Ovary (tissue), 7 donors: ENCODE measurements at regions not wholly inside any gene's neighbourhood (a gene's known extent, or its start where the extent isn't known, plus 50 kb on each side); places are given as distances from the start of the nearest gene placed in this dataset.

Experiments used
- DNase-seq, 5 donors: peaks; one replicate each; pipeline ENCODE4 v3.0.0-alpha.2; 2019 to 2020
- H3K27ac ChIP-seq, 2 donors: fragments of 200-600 bp; one replicate each; pipeline versions ENCODE4 v1.5.1 to v1.8.0; 2019 to 2022
- H3K27me3 ChIP-seq: fragments of 200-600 bp; one replicate; pipeline ENCODE4 v1.8.0; 2022
- H3K36me3 ChIP-seq: fragments of 200-600 bp; sonication (generic); one replicate; pipeline ENCODE4 v1.5.1; 2019
- H3K4me1 ChIP-seq: one replicate; pipeline ENCODE4 v1.8.1; 2013; ENCODE audit warnings: mild to moderate bottlenecking, moderate library complexity; ENCODE audit not compliant: insufficient read depth
- H3K4me3 ChIP-seq: fragments of 200-600 bp; sonication (generic); one replicate; pipeline ENCODE4 v1.5.1; 2017
- H3K9me3 ChIP-seq, 2 donors: fragments of 200-600 bp in 1 of 2; sonication (generic) in 1 of 2; one replicate each; pipeline versions ENCODE4 v1.5.1 to v1.8.1; 2013 to 2019; ENCODE audit warnings: mild to moderate bottlenecking in 1 of 2, moderate library complexity in 1 of 2
- CTCF ChIP-seq, 3 donors: fragments of 450-650 bp in 2 of 3; fragments of 200-600 bp in 1 of 3; IDR thresholded peaks; one replicate each; pipeline versions ENCODE4 v1.5.1 to v1.8.0; 2016 to 2022; ENCODE audit warnings: antibody characterized with exemption in 3 of 3, mild to moderate bottlenecking in 1 of 3
- EP300 ChIP-seq: sonication (generic); formaldehyde crosslinking; IDR thresholded peaks from one replicate; pipeline ENCODE4 v1.6.1; 2017; ENCODE audit warnings: antibody characterized with exemption
- POLR2A ChIP-seq: fragments of 450-650 bp; IDR thresholded peaks from one replicate; pipeline ENCODE4 v1.6.1; 2017; ENCODE audit warnings: antibody characterized with exemption, mild to moderate bottlenecking, moderate library complexity
- WGBS, 3 donors: extraction: QIAGEN DNeasy Blood & Tissue Kit in 1 of 3; methylation state at CpG; one replicate each; pipeline versions ENCODE4 v1.1.5 to v1.1.7; 2013 to 2017; 5-methylcytosine and 5-hydroxymethylcytosine counted together
- intact Hi-C, 4 donors: fragments of 100-400 bp; cut with DNase I; formaldehyde crosslinking; loops; one replicate each; pipeline versions ENCODE4 v1.11.0 to v1.15.1; 2022 to 2023
- donor health status: DM: no; HTN: no; CAD: no; lungs with moderate emphysema.
- donor health status: DM: no; HTN: no; CAD: no.
- donor health status: Bipolar disorder and iron deficiency.
- donor health status: DM: no; HTN: no; CAD: no.
- donor health status: DM: yes; HTN: yes; CAD: no.

- Histone ChIP-seq H3K36me3 (no peaks in the 10 kb centered on the region), H3K9me3 (no peaks in the 10 kb centered on the region), H3K4me3 (no peak overlapping the region), H3K27me3 (no peaks in the 10 kb centered on the region), H3K4me1 (no peaks in the 10 kb centered on the region), H3K27ac (no peak overlapping the region)
- WGBS, 3 donors: 56 to 64% (median 62%) methylated on average over 1 of the region's 1 CpG
- no peak for DNase-seq
- TF ChIP-seq POLR2A: no peak
- no peak for TF ChIP-seq EP300
- no peak for TF ChIP-seq CTCF (IDR thresholded peaks at IDR 0.05)
- intact Hi-C loops: no loop called here
These were observed 81.0 kb downstream of the CCNA1 start for GRCh38 chr13:36513266-36513665.

GRCh38 chr13:36515466-36515865 is 83.2 kb downstream of the CCNA1 start:
- WGBS, 3 donors: 86 to 94% (median 92%) methylated on average over 4 of the region's 4 CpGs
- H3K36me3 ChIP-seq: no peaks in the 10 kb centered on the region
- no peak overlapping the region for H3K4me3 ChIP-seq
- H3K27ac ChIP-seq: no peak overlapping the region
- H3K9me3 ChIP-seq: no peaks in the 10 kb centered on the region
- TF ChIP-seq EP300: no peak
- no peak for TF ChIP-seq POLR2A
- TF ChIP-seq CTCF (IDR thresholded peaks at IDR 0.05): no peak
- intact Hi-C loops: no loop called here
- no peaks in the 10 kb centered on the region for H3K4me1 ChIP-seq
- H3K27me3 ChIP-seq: no peaks in the 10 kb centered on the region
- no peak for DNase-seq

- 44 to 91% (median 85%) methylated on average over 2 of the region's 2 CpGs for WGBS, 3 donors
- no peak for DNase-seq
- intact Hi-C loops: no loop called here
- Histone ChIP-seq H3K9me3 (no peaks in the 10 kb centered on the region), H3K27me3 (no peaks in the 10 kb centered on the region), H3K4me3 (no peak overlapping the region), H3K36me3 (no peaks in the 10 kb centered on the region), H3K4me1 (no peaks in the 10 kb centered on the region), H3K27ac (no peak overlapping the region)
- no peak for TF ChIP-seq POLR2A
- TF ChIP-seq EP300: no peak
- TF ChIP-seq CTCF (IDR thresholded peaks at IDR 0.05): no peak
These were observed 83.9 kb downstream of the CCNA1 start for GRCh38 chr13:36516225-36516624.

GRCh38 chr13:36518707-36519106 is 86.4 kb downstream of the CCNA1 start:
- Histone ChIP-seq H3K4me1 (no peaks in the 10 kb centered on the region), H3K27ac (no peak overlapping the region), H3K36me3 (no peaks in the 10 kb centered on the region), H3K9me3 (no peaks in the 10 kb centered on the region), H3K27me3 (no peaks in the 10 kb centered on the region), H3K4me3 (no peak overlapping the region)
- WGBS, 3 donors: 67 to 80% (median 80%) methylated on average over 2 of the region's 2 CpGs
- TF ChIP-seq CTCF (IDR thresholded peaks at IDR 0.05) (no peak), POLR2A (no peak), EP300 (no peak)
- DNase-seq: no peak
- intact Hi-C loops: no loop called here

GRCh38 chr13:36519432-36519831 is 87.1 kb downstream of the CCNA1 start:
- TF ChIP-seq POLR2A: no peak
- TF ChIP-seq CTCF (IDR thresholded peaks at IDR 0.05): no peak
- TF ChIP-seq EP300: no peak
- Histone ChIP-seq H3K27ac (no peak overlapping the region), H3K36me3 (no peaks in the 10 kb centered on the region), H3K4me3 (no peak overlapping the region), H3K4me1 (no peaks in the 10 kb centered on the region), H3K9me3 (no peaks in the 10 kb centered on the region), H3K27me3 (no peaks in the 10 kb centered on the region)
- DNase-seq: no peak
- 48 to 55% (median 51%) methylated on average over 2 of the region's 2 CpGs for WGBS, 3 donors
- intact Hi-C loops: no loop called here
